Sciatic nerve (tissue), 2 donors: ENCODE measurements at regions not wholly inside any gene's neighbourhood (a gene's known extent, or its start where the extent isn't known, plus 50 kb on each side); places are given as distances from the start of the nearest gene placed in this dataset.
A peak's percentile ranks its signal among the peaks of the same experiment; 100 is the strongest.
"Not testable (repeated sequence)": the region's sequence is repeated elsewhere in the genome, so short reads cannot be mapped to it uniquely, and the experiment has no call there.

Experiments used
- ATAC-seq: fragments of 200-7000 bp; cut with Tn5 transposase; one replicate; pipeline ENCODE4 v1.9.1; 2020; ENCODE audit warnings: mild to moderate bottlenecking, moderate library complexity
- DNase-seq: peaks from one replicate; pipeline ENCODE4 v3.0.0-alpha.2; 2020; ENCODE audit warnings: low spot score
- intact Hi-C: fragments of 100-400 bp; cut with DNase I; formaldehyde crosslinking; loops from one replicate; pipeline ENCODE4 v1.14.2; 2022
- donor health status: DM: no; HTN: no; CAD: no.
- donor health status: DM: no; HTN: no; CAD: no.

DNA sequence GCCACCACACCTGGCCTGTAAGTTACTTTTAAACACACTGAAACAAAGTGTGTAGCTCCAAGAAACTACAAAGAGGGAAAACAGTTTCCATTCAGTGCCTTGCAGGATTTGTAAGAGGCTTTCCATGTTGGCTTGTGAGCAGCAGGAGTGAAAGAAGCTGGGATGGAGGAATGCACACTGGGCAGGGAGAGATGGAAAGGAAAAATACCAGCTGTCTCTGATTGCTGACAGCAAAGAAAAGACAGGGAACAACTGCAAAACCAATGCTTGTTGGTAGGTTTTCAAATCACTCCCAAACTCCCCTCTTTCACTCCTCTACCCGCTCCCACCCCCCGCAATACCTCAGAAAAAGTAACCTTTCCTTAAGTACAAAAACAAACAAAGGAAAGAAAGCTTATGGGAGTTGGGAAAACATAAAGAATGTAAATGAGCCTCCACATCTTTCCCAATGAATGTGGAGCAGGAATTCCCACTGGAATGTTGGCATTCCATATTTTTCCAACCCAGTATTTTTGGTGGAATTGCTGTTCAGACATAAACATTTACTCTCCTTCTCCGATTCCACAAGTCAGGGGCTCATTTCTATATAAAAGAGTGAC lies 166.1 kb downstream of the THBS2 start:
- DNase-seq (no peak), ATAC-seq (no peak)
- intact Hi-C loops: no loop called here

DNA sequence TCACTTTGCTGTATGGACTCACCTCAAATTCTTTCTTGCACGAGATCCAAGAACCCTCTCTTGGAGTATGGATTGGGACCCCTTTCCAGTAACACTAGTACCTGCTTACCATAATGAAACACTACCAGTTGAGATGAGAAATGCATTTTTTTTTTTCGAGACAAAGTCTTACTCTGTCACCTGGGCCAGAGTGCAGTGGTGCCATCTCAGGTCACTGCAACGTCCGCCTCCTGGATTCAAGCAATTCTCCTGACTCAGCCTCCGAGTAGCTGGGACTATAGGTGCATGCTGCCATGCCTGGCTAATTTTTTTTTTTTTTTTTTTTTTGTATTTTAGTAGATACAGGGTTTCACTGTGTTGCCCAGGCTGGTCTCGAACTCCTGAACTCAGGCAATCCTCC lies 167.0 kb downstream of the THBS2 start:
- ATAC-seq, intact Hi-C loops, DNase-seq: not testable (repeated sequence)

DNA sequence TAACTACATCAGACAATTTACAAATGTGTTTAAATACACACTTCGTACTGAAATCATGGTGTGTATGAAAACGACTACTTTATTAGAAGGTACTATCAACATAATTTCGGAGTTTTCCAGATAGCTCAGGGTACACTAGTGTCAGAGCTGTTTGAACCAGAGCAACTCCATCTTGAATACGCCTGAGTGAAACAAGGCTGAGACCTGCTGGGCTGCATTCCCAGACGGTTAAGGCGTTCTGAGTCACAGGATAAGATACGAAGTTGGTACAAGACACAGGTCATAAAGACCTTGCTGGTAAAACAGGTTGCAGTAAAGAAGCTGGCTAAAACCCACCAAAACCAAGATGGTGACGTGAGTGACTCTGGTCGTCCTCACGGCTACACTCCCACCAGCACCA lies 167.6 kb downstream of the THBS2 start:
- ATAC-seq (no peak), DNase-seq (no peak)
- intact Hi-C loops: no loop called here

DNA sequence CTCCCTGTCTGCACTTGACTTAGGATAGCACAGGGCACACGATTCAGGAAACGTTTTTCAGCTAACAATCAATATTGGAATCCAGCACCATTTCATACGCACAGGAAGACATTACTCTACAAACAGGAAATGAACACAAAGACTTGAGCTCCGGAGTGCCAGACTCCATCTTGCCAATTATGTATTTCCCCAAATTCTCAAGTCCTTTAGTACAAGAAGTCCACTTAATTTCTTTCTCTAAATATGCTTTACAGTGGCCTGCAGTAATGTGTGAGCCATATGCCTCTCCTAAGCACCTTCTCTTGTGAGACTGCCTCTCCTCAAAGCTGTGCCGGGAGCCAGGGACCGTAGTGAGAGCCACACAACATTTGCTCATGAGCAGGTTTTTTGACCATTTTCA lies 168.2 kb downstream of the THBS2 start:
- DNase-seq: no peak
- intact Hi-C loops: no loop called here
- no peak for ATAC-seq

DNA sequence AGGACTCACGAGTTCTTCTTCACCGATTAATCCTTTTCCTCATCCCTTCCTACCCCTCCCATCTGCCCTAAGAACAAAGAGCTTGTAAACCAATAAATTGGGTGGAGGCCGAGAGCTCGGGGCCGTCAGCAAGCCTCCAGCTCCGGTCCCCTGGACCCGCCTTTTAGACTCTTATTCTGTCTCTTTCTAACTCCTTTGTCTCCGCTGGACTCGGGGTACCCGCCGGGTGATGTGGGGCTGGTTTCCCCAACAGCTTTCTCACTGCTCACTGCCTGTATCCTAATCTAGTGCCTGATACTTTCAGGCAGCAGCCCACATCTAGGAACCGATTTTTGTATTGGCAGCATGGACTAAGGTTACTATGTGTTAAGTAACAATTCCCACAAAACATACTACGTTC lies 169.1 kb downstream of the THBS2 start:
- intact Hi-C loops, DNase-seq, ATAC-seq: not testable (repeated sequence)

DNA sequence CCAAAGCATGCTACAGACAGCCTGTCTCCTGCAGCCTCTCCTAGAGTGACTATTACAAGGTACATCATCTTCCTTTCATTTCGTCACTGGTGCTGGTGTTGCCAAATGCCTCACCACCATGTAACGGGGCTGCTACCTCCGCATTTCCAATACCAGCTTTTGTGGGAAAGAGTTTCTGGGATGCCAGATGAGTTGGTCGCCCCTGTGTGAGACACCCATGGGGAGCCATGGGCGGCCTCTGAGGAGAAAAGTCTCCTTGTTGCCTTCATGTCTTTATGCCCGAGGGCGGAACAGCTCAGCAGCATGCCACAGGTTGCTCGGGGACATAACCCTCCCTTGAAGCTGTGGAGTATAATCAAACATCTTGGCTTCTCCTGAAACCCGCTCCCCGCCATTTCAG lies 169.6 kb downstream of the THBS2 start:
- DNase-seq (no peak), ATAC-seq (no peak)
- intact Hi-C loops: no loop called here

DNA sequence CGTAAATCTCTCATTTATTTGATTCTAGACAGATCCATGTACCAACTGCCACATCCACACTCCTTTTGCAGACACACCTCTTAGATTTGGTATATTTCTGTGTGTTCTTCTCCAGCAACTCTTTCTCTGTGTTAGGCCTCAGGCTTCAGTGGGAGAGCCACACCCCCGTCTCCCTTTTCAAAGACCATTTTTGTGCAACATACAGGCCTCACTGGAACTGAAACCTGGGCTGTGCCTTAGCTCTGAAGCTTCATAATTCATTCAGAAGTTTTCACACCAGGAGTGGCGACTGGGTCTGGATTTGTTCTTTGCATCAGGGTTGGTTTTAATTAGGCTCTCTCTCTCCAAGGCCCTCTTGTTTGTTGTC lies 170.2 kb downstream of the THBS2 start:
- DNase-seq (no peak), ATAC-seq (no peak)
- intact Hi-C loops: no loop called here

DNA sequence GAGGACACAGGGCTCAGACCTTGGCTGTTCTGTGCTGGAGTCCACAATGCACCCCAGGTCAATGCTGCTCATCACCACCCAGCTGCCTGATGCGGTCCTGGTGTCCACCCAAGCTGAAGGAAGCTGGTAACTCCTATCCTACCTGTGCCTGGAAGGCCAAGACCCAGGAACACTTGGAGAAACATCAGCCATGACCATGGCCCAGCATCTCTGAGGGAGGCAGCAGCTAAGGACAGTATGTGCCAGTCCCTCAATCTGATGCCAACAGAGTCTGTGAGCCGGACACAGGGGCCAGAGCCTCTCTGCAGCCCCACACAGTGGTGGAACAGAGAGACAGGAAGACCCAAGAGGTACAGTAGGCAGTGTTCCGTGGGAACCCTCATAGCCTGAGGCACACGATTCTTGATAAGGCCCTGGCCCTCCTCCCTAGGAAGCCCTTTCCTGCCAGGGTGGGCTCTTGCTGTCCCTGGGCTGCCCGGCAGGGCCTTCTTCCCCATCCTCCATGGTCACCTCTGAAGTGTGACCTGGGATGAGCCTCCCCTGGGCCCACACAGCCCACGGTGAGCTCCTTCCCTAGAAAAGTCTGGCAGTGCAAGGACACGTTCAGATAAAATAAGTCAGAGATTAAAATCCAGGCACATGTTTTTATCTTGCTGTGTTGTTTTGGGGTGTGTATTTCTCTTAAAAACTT lies 170.7 kb downstream of the THBS2 start:
- ATAC-seq (no peak), DNase-seq (no peak)
- intact Hi-C loops: no loop called here

DNA sequence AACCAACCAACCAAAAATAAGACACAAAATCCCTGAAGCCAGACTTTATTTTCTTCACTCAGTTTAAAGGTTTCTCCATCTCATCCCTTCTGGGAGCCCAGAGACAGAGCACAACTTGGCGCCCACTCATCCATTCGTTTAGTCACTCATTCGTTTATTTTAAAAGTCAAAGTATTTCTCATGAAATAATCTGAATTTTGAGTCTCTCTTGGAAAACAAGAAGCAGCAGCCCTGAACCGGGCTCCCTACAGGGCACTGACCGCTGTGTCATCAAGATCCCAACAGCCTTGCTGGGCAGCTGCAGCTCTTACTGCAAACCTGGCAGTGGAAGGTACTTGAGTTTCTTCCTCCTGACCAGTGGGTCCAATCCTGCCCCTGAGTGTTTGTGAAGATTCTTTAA lies 171.6 kb downstream of the THBS2 start:
- DNase-seq (no peak), ATAC-seq (no peak)
- intact Hi-C loops: no loop called here

DNA sequence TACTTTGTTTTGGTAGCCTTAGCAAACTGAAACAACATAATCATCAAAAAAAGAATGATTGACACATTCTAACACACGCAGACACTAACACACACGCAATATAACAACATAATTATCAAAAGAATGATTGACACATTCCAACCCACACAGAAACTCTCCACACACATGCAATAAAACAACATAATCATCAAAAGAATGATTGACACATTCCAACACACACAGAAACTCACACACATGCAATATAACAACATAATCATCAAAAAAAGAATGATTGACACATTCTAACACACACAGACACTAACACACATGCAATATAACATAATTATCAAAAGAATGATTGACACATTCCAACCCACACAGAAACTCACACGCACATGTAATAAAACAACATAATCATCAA lies 172.4 kb downstream of the THBS2 start:
- DNase-seq (no peak), ATAC-seq (no peak)
- intact Hi-C loops: no loop called here

DNA sequence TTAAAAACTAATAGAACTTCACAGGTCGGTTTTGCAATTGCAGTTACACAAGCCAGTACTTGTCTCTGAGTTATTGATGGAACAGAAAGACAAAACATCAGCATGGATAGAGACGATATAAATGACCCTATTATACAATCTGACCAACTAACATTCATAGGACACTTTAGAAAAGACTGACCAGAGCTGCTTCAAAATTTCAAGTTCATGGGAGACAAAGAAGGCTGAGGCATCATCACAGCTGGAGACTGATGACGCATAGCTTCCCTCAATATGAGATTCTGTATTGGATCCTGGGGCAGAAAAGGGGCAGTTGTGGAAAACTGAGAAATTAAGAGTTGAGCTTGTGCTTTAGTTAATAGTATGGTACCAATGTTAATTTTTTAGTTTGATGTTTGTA lies 174.0 kb downstream of the THBS2 start:
- no peak for DNase-seq
- intact Hi-C loops: no loop called here

DNA sequence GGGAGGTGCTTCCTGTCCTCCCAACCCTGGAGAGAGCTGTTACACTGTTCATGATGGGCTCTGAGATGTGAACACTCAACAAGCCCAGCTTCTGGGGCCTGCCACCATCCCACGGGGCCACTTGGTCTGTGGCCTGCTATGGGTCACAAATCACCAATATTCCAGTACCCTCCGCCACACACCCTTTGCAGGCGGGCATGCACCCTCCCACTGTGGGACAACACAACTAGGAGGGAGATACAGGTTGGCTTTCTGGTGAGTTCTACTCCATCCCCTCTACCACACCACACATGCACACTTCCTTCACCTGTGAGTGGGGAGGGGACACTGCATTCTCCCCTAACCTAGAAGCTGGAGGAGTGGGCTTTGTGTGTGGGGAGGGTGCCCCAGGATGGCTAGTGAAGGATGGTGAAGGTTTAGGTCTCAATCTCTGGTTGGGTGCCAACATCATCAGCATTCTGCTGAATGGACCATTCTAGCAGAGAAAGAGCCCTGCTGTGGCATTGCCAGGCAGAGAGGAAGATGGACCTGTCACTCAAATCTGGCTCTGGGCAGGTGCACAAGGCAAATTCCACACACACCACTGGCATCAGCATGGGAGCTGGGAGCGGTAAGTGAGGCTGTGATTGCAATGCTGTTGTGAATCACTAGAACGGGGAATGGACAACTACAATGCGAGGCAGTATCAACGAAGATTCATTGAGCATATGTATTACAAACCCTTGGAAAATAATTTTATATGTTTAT lies 175.1 kb downstream of the THBS2 start:
- ATAC-seq (no peak), DNase-seq (no peak)
- intact Hi-C loops: no loop called here

More for the DNA sequence above, 174.0 kb downstream of the THBS2 start:
- no peak for ATAC-seq

DNA sequence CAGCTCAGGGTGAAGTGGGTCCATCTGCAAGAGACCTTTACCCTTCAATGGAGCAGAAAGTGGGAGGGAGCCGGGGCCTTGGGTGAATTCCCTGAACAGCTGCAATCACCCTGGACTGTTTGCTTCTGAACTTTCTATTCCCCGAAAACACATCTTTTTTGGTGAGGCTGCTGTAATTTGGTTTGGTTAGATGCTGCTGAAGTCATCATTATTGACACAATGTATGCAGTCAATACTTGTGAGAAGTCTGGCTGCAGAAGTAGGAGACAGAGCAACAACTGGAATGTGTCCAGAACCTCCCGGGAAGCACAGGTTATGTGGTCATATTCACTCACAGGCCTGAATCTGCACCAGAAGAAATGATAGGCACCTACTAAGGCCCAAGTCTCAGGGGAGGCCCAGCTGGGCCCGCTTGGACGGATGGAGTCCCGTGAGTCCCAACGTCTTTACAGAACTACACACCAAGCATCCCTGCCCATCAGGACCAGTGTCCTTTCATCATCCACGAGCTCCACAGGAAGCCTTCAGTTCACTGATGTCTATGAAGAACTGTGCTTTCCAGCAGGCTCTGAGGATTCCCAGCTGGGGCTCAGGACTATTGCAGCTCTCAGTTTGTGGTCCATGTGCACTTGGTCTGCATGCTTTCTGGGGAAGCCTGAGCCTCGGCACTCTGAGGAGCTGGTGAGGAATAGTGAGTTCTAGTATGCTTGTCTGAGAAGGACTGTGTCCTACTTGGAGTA lies 177.6 kb downstream of the THBS2 start:
- no peak for DNase-seq
- ATAC-seq: no peak
- intact Hi-C loops: no loop called here

DNA sequence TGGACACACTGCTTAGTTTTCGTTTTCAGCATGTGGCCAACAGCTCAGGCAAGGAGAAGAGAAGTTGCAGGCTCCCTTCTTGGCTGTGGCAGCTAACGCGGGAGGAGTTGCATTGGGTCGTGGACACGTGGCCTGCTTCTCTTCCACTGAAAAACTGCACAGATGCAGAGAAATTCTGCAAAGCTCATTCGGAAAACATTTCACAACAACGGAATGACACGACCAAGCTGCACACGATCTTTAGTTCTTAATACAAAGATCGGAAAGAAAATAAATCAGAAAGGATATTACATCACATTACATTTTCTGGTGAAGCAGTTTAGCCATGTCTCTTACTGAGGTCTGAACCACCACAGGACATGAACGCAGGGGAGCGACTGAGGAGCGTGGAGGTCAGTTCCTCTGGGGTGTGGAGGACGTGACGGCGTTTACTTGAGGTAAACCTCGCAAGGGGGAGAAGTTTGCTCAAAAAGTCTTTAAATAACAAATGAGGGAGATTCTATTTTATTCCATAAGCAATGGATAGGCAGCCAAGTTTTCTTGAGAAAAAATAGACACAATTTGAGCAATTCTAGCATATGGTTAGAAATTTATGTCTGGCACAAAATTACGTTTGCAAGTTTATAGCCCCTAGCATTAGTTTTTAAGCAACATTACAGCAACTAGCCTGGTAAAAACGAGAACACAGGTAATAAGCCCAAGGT lies 178.3 kb downstream of the THBS2 start:
- peak; percentile 76 for ATAC-seq
- intact Hi-C loops: no loop called here
- no peak for DNase-seq

DNA sequence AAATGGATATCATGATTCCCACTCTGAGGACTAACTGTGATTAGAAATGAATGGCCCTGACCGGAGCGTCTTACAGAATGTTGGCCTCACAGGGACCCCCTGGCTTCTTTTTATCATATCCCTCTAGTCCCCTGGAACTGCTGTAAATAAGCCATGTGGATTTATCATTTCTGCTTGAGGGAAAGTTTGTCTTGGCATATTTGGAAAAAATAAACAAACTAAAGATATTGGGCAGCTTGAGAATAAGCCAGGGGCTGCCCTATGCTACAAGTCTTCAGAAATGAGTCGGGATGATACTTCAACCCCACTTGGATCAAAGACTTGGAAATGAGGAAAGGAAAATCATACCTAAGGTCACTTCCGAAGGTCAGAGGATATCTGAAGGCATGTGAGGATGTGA lies 179.1 kb downstream of the THBS2 start:
- DNase-seq (no peak), ATAC-seq (no peak)
- intact Hi-C loops: no loop called here

DNA sequence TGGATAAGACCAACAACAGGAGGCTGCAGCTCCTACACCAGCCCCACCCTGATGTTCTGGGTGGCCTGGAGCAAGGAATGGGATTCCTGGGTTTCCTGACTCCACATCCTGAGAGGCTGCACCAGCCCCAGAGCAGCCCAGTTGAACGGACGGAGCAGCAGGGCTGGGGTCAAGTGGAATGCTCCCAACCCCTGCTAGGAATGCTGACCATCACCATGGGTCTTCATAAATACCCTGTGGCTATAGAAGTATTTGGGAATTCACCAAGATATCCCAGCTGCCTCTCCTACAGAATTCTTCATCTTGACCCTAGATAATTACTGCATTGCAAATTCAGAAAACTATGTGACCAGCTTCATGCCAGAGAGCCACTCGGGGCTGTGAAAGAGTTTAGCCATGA lies 180.3 kb downstream of the THBS2 start:
- intact Hi-C loops: no loop called here
- DNase-seq (no peak), ATAC-seq (no peak)

DNA sequence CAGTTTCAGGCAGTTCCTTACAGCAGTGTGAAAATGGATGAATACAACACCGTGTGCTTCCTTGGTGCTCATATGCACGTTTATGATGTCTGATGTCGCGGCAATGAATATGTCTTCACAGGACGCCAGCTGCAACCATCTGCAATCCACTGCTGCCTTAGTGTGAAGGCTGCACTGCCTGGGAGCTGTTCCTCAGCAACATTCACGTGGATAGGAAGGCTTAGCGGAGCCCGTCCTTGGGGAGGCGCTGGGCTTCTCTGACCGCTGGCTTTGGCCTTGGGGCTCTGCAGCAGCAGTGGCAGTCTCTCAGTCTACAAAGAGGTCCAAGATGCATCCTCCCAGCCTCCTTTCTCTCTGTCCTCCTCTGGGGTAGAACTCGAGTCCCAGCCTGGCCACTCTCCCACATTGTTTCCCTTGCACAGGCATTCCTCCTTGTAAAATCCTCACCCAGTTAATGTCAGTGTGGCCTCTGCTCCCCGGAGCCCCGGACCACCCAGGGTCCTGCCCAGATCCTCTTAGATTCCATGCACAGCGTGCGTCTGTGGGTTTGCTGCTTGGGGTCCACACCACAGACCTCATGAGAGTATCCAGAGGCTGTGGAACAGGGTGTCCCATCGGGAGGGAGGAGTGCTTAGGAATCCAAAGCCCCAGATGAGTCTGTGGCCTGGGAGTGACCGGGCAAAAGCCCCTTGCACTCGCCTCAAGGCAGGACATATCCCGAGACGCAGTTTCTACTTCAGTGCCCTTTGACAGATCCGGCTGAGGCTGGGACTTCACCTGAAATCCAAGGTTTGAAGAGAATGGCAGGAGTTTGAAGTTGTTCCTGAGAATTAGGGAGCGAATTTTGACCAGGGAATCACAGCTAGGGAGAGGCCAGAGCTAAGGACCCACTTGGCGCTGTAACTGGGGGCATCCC lies 181.3 kb downstream of the THBS2 start:
- intact Hi-C loops: no loop called here
- DNase-seq (no peak), ATAC-seq (no peak)

DNA sequence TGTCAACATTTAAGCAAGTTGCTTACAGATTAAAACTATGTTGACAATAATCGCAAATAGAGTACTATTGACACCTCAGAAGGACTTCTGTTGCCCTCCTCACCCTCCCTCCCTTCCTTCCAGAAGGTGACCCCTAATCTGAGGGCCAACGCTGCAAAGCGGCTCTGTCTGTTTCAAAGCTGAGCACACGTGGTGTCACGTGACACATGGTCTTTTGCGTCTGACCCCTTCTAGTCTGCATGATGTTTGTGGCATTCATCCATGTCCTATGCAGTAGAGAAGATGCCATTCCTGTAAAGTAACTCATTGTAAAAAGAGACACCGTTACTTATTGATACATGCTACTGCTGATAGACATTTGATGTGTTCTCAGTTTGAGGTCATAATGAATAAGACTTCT lies 182.3 kb downstream of the THBS2 start:
- ATAC-seq (no peak), DNase-seq (no peak)
- intact Hi-C loops: no loop called here
